ENCODE measurements at regions not wholly inside any gene's neighbourhood (a gene's known extent, or its start where the extent isn't known, plus 50 kb on each side); places are given as distances from the start of the nearest gene placed in this dataset.

- intact Hi-C loops (cut with micrococcal nuclease): no loop called here
- DNase-seq: no peak
- Histone ChIP-seq H3K4me3 (no peak overlapping the region), H3K9me3 (replicated peaks) (peaks cover 5% of the 10 kb centered on the region), H3K36me3 (no peaks in the 10 kb centered on the region), H3K27ac (replicated peaks) (no peak overlapping the region), H3K27me3 (ENCODE audit: low read depth) (no peaks in the 10 kb centered on the region), H3K4me1 (no peaks in the 10 kb centered on the region)
- TF ChIP-seq, protein P1, sequence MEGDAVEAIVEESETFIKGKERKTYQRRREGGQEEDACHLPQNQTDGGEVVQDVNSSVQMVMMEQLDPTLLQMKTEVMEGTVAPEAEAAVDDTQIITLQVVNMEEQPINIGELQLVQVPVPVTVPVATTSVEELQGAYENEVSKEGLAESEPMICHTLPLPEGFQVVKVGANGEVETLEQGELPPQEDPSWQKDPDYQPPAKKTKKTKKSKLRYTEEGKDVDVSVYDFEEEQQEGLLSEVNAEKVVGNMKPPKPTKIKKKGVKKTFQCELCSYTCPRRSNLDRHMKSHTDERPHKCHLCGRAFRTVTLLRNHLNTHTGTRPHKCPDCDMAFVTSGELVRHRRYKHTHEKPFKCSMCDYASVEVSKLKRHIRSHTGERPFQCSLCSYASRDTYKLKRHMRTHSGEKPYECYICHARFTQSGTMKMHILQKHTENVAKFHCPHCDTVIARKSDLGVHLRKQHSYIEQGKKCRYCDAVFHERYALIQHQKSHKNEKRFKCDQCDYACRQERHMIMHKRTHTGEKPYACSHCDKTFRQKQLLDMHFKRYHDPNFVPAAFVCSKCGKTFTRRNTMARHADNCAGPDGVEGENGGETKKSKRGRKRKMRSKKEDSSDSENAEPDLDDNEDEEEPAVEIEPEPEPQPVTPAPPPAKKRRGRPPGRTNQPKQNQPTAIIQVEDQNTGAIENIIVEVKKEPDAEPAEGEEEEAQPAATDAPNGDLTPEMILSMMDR (IDR thresholded peaks at IDR 0.05; ENCODE audit: borderline replicate concordance): no peak
Observed at GRCh38 chr12:17695495-17695894, 394.5 kb downstream of the RERGL start.

DNA sequence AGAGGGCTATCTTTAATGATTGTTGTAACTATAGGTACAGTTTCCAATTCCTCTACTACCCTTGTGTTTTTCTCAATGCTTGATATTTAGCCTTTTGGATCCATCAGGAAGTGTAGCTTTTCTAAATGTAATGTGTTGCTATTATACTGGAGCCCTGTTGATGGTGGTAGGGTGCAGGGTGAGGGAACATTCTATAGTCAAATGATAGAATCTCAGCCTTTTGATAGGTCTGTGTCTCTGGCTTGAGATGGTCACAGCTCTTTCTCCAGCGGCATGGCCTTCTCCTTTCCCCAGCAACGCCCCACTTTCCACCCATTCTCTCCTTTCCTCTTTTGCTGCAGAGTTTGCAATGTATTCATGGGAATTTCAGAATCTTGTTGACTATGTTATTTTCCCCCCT, 398.6 kb downstream of the RERGL start:
- no peaks in the 10 kb centered on the region for H3K4me1 ChIP-seq
- peaks cover 26% of the 10 kb centered on the region for H3K9me3 ChIP-seq (replicated peaks)
- TF ChIP-seq, protein P1 (IDR thresholded peaks at IDR 0.05; ENCODE audit: borderline replicate concordance): no peak
- H3K36me3 ChIP-seq: no peaks in the 10 kb centered on the region
- intact Hi-C loops (cut with micrococcal nuclease): no loop called here
- no peak for DNase-seq
- no peak overlapping the region for H3K27ac ChIP-seq (replicated peaks)
- H3K27me3 ChIP-seq (ENCODE audit: low read depth): no peaks in the 10 kb centered on the region
- H3K4me3 ChIP-seq: no peak overlapping the region

- no peaks in the 10 kb centered on the region for H3K4me1 ChIP-seq
- no peaks in the 10 kb centered on the region for H3K27me3 ChIP-seq (ENCODE audit: low read depth)
- H3K4me3 ChIP-seq: no peak overlapping the region
- no peak for DNase-seq
- H3K27ac ChIP-seq (replicated peaks): no peak overlapping the region
- H3K36me3 ChIP-seq: no peaks in the 10 kb centered on the region
- peaks cover 12% of the 10 kb centered on the region for H3K9me3 ChIP-seq (replicated peaks)
- intact Hi-C loops (cut with micrococcal nuclease): no loop called here
- TF ChIP-seq, protein P1 (IDR thresholded peaks at IDR 0.05; ENCODE audit: borderline replicate concordance): no peak
Observed at GRCh38 chr12:17680220-17680619, 409.8 kb downstream of the RERGL start.

DNA sequence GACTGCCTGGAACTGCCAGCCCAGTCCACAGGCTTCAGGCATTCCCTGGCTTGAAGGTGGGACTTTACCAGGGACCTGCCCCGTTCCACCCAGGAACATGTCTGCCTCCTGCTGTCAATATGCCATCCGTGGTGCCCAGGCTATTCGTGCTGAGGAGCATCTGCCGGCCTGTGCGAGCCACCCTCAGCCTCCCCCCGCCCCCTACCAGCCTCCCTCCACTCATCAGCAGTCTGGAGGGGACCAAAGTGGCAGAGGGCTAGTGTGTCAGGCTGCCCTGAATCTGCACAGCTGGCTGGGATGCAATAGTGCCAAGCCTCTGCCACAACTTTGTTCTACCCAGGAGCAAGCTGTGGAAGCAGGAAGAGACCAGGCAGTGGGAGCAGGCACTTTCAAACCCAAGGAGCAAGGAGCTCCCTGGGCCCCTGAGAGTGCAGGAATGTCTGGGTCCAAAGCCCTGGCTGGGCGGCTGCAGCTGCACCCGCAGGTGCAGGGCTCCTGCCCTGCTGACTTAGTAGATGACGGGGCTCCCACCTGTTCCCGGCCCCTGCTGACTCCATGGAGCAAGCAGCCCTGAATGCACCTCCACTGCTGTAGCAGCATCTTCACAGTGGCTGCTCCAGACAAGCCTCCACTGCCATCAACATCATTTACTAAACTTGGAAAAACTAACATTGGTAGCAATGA, 423.2 kb downstream of the RERGL start:
- no peaks in the 10 kb centered on the region for H3K4me1 ChIP-seq
- no peak for DNase-seq
- TF ChIP-seq, protein P1 (IDR thresholded peaks at IDR 0.05; ENCODE audit: borderline replicate concordance): no peak

GRCh38 chr12:17665839-17666238, 424.2 kb downstream of the RERGL start:
- Histone ChIP-seq H3K4me3 (no peak overlapping the region), H3K27ac (replicated peaks) (no peak overlapping the region), H3K4me1 (no peaks in the 10 kb centered on the region), H3K27me3 (ENCODE audit: low read depth) (no peaks in the 10 kb centered on the region), H3K9me3 (replicated peaks) (no peaks in the 10 kb centered on the region), H3K36me3 (no peaks in the 10 kb centered on the region)
- TF ChIP-seq, protein P1 (IDR thresholded peaks at IDR 0.05; ENCODE audit: borderline replicate concordance): no peak
- intact Hi-C loops (cut with micrococcal nuclease): no loop called here
- no peak for DNase-seq

More for the DNA sequence above, 423.2 kb downstream of the RERGL start:
- Histone ChIP-seq H3K27me3 (ENCODE audit: low read depth) (no peaks in the 10 kb centered on the region), H3K4me3 (no peak overlapping the region), H3K36me3 (no peaks in the 10 kb centered on the region), H3K27ac (replicated peaks) (no peak overlapping the region), H3K9me3 (replicated peaks) (no peaks in the 10 kb centered on the region)
- intact Hi-C loops (cut with micrococcal nuclease): no loop called here
